Neural progenitor cell (in vitro differentiated cells): ENCODE measurements at regions not wholly inside any gene's neighbourhood (a gene's known extent, or its start where the extent isn't known, plus 50 kb on each side); places are given as distances from the start of the nearest gene placed in this dataset.

Source experiments
- EZH2 ChIP-seq: fragments of 200-600 bp; sonication (generic); IDR thresholded peaks from 2 replicates; pipeline ENCODE4 v1.6.1; 2017; ENCODE audit warnings: antibody characterized with exemption, mild to moderate bottlenecking, moderate library complexity
- TF ChIP-seq, protein P1 (sequence below): fragments of 200-600 bp; sonication (generic); IDR thresholded peaks from 2 replicates; pipeline ENCODE4 v1.5.1; 2017; ENCODE audit warnings: antibody characterized with exemption, mild to moderate bottlenecking

DNA sequence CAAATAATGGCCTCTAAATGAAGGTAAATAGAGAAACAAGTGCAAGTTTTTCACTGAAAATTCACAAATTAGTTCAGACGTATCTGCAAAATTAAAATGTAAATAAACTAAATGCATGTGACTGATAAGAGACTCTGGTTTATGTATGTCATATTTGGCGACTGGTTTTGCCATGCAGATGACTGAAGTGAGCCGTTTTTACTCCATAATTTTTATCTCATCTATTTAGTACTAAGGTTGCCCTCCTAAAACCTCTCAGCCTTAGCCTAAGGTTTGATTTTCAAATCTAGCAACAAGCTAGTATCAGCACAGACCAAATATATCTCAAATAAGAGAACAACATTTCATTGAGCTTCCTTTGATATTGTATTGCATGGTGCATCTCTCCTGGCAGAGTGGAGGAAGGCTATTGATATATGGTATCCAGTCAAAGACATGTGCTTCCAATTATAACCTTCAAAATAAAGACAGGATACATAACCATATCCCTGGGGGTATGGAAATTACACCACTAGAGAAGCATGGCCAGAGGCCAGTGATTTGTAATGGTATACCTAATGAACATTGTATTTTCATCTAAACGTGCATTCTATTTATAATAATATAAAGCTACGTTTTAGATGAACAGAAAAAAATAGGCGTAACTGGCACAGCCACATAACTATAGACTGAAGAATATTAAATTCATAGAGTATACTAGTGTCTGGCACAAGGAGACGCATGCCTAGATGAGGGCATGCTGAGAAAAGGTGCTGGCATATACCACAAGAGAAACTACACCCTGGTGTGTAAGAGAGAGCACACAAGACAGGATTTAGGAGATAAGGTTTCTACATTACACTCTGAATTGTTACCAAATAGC, 392.6 kb upstream of the INTU start:
- TF ChIP-seq, protein P1, sequence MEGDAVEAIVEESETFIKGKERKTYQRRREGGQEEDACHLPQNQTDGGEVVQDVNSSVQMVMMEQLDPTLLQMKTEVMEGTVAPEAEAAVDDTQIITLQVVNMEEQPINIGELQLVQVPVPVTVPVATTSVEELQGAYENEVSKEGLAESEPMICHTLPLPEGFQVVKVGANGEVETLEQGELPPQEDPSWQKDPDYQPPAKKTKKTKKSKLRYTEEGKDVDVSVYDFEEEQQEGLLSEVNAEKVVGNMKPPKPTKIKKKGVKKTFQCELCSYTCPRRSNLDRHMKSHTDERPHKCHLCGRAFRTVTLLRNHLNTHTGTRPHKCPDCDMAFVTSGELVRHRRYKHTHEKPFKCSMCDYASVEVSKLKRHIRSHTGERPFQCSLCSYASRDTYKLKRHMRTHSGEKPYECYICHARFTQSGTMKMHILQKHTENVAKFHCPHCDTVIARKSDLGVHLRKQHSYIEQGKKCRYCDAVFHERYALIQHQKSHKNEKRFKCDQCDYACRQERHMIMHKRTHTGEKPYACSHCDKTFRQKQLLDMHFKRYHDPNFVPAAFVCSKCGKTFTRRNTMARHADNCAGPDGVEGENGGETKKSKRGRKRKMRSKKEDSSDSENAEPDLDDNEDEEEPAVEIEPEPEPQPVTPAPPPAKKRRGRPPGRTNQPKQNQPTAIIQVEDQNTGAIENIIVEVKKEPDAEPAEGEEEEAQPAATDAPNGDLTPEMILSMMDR, result no peak
- TF ChIP-seq EZH2, result no peak
